ENCODE measurements at regions not wholly inside any gene's neighbourhood (a gene's known extent, or its start where the extent isn't known, plus 50 kb on each side); places are given as distances from the start of the nearest gene placed in this dataset.

DNA sequence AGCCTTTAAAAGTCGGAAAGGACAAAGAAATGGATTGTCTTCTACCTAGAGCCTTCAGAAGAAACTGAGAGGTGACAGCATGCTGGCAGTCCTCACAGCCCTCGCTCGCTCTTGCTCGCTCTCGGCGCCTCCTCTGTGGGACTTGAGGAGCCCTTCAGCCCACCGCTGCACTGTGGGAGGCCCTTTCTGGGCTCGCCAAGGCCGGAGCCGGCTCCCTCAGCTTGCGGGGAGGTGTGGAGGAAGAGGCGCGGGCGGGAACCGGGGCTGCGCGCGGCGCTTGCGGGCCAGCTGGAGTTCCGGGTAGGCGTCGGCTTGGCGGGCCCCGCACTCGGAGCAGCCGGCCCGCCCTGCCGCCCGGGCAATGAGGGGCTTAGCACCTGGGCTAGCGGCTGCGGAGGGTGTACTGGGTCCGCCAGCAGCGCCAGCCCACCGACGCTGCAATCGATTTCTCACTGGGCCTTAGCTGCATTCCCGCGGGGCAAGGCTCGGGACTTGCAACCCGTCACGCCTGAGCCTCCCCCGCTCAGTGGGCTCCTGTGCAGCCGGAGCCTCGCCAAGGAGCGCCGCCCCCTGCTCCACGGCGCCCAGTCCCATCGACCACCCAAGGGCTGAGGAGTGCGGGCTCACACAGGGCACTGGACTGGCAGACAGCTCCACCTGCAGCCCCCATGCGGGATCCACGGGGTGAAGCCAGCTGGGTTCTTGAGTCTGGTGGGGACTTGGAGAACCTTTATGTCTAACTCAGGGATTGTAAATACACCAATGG lies 953.8 kb upstream of the GBE1 start:
- TF ChIP-seq EP300 (IDR thresholded peaks at IDR 0.05; ENCODE audit: borderline replicate concordance) (no peak), CEBPB (IDR thresholded peaks at IDR 0.05) (no peak), CREB1 (IDR thresholded peaks at IDR 0.05; ENCODE audit: low read depth) (no peak), FOXM1 (IDR thresholded peaks at IDR 0.05; ENCODE audit: borderline replicate concordance, low read depth) (no peak), YY1 (IDR thresholded peaks at IDR 0.05; ENCODE audit: low read depth) (no peak), TAF1 (IDR thresholded peaks at IDR 0.05; ENCODE audit: low read depth) (no peak), TEAD4 (IDR thresholded peaks at IDR 0.05) (no peak), NFIC (IDR thresholded peaks at IDR 0.05) (no peak), ZBTB7A (IDR thresholded peaks at IDR 0.05; ENCODE audit: low read depth) (no peak), RAD21 (IDR thresholded peaks at IDR 0.05; ENCODE audit: low read depth) (no peak), TCF12 (IDR thresholded peaks at IDR 0.05; ENCODE audit: low read depth) (no peak), EGR1 (IDR thresholded peaks at IDR 0.05) (no peak)
- TF ChIP-seq, protein P1, sequence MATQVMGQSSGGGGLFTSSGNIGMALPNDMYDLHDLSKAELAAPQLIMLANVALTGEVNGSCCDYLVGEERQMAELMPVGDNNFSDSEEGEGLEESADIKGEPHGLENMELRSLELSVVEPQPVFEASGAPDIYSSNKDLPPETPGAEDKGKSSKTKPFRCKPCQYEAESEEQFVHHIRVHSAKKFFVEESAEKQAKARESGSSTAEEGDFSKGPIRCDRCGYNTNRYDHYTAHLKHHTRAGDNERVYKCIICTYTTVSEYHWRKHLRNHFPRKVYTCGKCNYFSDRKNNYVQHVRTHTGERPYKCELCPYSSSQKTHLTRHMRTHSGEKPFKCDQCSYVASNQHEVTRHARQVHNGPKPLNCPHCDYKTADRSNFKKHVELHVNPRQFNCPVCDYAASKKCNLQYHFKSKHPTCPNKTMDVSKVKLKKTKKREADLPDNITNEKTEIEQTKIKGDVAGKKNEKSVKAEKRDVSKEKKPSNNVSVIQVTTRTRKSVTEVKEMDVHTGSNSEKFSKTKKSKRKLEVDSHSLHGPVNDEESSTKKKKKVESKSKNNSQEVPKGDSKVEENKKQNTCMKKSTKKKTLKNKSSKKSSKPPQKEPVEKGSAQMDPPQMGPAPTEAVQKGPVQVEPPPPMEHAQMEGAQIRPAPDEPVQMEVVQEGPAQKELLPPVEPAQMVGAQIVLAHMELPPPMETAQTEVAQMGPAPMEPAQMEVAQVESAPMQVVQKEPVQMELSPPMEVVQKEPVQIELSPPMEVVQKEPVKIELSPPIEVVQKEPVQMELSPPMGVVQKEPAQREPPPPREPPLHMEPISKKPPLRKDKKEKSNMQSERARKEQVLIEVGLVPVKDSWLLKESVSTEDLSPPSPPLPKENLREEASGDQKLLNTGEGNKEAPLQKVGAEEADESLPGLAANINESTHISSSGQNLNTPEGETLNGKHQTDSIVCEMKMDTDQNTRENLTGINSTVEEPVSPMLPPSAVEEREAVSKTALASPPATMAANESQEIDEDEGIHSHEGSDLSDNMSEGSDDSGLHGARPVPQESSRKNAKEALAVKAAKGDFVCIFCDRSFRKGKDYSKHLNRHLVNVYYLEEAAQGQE (IDR thresholded peaks at IDR 0.05; ENCODE audit: low read depth), result no peak
- TF ChIP-seq, protein P2, sequence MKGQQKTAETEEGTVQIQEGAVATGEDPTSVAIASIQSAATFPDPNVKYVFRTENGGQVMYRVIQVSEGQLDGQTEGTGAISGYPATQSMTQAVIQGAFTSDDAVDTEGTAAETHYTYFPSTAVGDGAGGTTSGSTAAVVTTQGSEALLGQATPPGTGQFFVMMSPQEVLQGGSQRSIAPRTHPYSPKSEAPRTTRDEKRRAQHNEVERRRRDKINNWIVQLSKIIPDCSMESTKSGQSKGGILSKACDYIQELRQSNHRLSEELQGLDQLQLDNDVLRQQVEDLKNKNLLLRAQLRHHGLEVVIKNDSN (IDR thresholded peaks at IDR 0.05), result no peak
- TF ChIP-seq, protein P3, sequence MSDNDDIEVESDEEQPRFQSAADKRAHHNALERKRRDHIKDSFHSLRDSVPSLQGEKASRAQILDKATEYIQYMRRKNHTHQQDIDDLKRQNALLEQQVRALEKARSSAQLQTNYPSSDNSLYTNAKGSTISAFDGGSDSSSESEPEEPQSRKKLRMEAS (IDR thresholded peaks at IDR 0.05), result no peak

DNA sequence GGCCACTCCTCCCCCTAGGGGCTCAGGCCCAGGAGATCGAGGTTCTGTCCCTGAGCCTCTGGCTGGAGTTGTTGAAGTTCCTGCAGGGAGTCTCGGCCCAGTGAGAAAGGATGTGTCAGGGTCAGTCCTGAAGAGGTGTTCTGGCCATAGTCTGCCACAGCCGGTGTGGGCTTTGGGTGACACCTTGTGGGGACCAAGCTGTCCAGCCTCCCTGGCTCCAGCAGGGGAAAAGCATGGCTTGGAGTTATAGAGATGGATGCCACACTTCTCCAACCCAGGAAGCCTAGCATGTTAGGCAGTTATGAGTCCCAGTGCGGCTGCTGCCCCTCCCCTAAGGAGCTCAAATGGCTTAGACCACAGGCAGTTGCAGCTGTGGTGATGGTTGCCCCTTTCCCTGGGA lies 945.6 kb upstream of the GBE1 start:
- TF ChIP-seq ZBTB7A (IDR thresholded peaks at IDR 0.05; ENCODE audit: low read depth) (no peak), RAD21 (IDR thresholded peaks at IDR 0.05; ENCODE audit: low read depth) (peak; percentile 33; the same call in 1 of the 2 replicates)

DNA sequence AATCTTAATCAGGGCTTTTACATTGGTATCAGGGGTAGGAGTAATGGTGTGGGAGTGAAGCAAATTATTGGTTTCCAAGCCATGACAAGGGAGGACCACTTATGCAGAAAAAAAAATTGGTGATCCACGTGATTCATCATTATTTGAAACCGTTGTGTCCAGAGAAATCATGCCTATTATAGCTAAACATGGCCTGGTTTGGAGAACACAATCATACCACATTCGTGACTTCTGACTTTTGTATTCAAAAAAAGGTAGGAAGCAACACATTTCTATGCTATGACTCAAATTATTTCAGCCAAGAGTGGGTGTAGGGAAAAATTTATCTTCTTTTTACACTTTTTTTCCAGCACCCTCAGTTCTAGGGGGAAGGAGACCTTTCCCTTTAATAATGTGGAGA lies 924.3 kb upstream of the GBE1 start:
- no peak for TF ChIP-seq TEAD4 (IDR thresholded peaks at IDR 0.05)
- TF ChIP-seq ZBTB7A (IDR thresholded peaks at IDR 0.05; ENCODE audit: low read depth), result no peak
- TF ChIP-seq, protein P1 (IDR thresholded peaks at IDR 0.05; ENCODE audit: low read depth), result no peak
- TF ChIP-seq, protein P3 (IDR thresholded peaks at IDR 0.05), result no peak
- no peak for TF ChIP-seq CEBPB (IDR thresholded peaks at IDR 0.05)
- TF ChIP-seq TAF1 (IDR thresholded peaks at IDR 0.05; ENCODE audit: low read depth), result no peak
- TF ChIP-seq, protein P2 (IDR thresholded peaks at IDR 0.05), result no peak
- TF ChIP-seq RAD21 (IDR thresholded peaks at IDR 0.05; ENCODE audit: low read depth), result no peak
- TF ChIP-seq NFIC (IDR thresholded peaks at IDR 0.05), result no peak
- TF ChIP-seq TCF12 (IDR thresholded peaks at IDR 0.05; ENCODE audit: low read depth), result no peak
- TF ChIP-seq YY1 (IDR thresholded peaks at IDR 0.05; ENCODE audit: low read depth), result no peak
- no peak for TF ChIP-seq EP300 (IDR thresholded peaks at IDR 0.05; ENCODE audit: borderline replicate concordance)
- no peak for TF ChIP-seq EGR1 (IDR thresholded peaks at IDR 0.05)
- TF ChIP-seq FOXM1 (IDR thresholded peaks at IDR 0.05; ENCODE audit: borderline replicate concordance, low read depth), result no peak
- no peak for TF ChIP-seq CREB1 (IDR thresholded peaks at IDR 0.05; ENCODE audit: low read depth)

DNA sequence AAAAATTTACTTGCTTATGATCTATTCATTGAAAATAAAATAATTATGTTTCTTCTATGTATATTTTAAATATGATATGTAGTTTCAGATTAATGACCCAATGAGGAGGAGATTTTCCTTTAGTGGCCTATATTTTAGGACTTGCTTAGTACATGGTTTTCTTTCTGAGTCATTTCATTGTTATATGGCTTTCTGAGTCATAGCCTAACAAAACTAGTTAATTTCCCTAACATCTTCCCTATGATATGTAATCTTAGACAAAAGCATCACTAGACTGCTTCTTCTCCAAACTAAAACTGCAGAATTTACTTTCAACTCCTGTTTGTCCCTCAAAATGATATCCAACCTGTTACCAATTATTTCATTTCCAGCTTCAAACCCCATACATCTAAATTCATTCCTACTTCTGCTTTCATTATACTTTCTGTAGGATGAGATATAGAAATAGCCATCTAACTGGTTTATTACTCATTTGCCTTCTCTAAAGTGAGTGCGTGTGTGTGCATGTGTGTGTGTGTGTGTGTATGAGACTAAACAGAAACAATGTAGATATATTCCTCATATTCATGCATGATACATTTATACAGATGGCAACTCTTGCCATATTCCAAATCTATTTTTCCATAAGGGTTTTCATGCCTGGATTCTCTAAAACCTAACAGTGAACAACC lies 915.0 kb upstream of the GBE1 start:
- TF ChIP-seq EGR1 (IDR thresholded peaks at IDR 0.05) (no peak), FOXM1 (IDR thresholded peaks at IDR 0.05; ENCODE audit: borderline replicate concordance, low read depth) (no peak), ZBTB7A (IDR thresholded peaks at IDR 0.05; ENCODE audit: low read depth) (no peak), RAD21 (IDR thresholded peaks at IDR 0.05; ENCODE audit: low read depth) (no peak), YY1 (IDR thresholded peaks at IDR 0.05; ENCODE audit: low read depth) (no peak), CEBPB (IDR thresholded peaks at IDR 0.05) (no peak), EP300 (IDR thresholded peaks at IDR 0.05; ENCODE audit: borderline replicate concordance) (no peak), TAF1 (IDR thresholded peaks at IDR 0.05; ENCODE audit: low read depth) (no peak), CREB1 (IDR thresholded peaks at IDR 0.05; ENCODE audit: low read depth) (no peak)
- TF ChIP-seq, protein P1 (IDR thresholded peaks at IDR 0.05; ENCODE audit: low read depth), result no peak
